NCI-H2227 (cell line): ENCODE measurements at regions not wholly inside any gene's neighbourhood (a gene's known extent, or its start where the extent isn't known, plus 50 kb on each side); places are given as distances from the start of the nearest gene placed in this dataset.
"Not testable (repeated sequence)": the region's sequence is repeated elsewhere in the genome, so short reads cannot be mapped to it uniquely, and the experiment has no call there.

Source experiments
- DNase-seq: peaks from one replicate; lab custom pipeline; 2025; ENCODE audit not compliant: unreplicated experiment; lab: John Stamatoyannopoulos, UW

DNA sequence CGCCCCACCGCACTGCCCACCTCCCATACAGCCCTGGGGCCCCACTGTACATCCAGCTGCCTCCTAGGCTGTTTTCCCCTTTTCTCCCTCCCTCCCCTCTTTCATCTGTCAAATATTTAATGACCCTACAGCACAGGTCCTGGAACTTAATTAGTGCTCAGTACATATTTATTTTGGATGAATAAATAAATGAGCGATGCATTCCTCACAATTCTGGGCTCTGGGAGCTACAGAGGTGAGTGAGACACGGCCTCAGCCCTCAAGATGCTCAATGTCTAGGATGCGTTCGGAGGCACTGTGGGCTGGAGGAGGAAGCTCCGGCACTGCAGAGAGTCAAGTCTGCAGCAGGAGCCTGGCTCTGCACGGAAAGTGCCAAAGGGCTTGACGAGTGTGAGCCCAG, 175.0 kb downstream of the FAM43A start:
- DNase-seq, result no peak

DNA sequence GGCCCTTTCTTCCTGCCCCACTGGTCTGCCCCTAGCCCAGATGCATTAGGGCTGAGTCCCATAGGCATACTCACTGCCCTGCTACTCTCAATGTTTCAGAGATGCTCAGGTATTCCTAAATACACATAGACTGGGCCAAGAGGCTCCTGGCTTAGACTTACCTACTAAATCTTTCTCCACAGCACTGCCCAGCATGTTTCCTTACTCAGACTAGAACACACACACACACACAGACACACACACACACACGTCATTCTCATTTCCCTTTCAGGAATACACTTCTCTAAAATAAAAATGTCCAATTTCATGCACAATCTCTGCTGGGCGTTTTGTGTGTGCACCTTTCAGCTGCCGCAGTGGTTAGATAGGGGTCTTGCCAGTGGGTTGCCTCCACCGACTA, 175.7 kb downstream of the FAM43A start:
- no peak for DNase-seq

DNA sequence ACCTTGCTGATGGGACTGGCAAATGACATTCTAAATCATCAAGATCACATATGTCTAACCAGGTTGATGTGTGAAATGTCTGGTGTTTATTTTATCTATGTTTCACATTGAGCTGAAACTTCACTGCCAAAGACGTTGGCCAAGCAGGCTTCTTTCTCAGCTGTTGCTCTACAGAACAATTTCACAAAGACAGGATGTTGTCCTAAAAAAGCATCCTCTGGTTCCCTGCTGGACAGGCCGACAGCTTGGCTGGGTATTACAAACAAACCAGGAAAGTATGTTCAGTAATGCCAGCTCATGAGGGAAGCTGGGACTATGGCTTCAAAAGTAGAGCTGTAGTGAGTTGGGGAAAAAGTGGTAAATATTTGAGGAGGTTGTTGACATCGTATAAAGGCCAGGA, 179.4 kb downstream of the FAM43A start:
- DNase-seq, result no peak

DNA sequence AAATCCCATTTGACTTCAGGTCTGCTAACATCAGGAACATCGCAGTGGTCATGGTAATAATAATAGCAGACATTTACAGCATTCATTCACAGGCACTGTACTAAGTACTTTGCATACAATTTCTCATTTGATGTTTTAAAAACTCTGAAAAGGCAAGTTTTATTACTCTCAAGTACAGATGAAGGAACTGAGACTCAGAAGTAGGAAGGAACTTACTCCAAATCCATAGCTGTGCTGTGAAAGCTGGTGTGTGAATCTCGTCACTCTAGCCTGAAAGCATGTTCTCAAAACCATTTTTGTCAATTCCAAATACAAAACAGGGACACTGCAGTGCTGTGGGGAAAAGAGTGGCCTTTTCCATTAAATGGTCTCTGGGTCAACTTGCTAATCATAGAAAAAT, 179.9 kb downstream of the FAM43A start:
- no peak for DNase-seq

DNA sequence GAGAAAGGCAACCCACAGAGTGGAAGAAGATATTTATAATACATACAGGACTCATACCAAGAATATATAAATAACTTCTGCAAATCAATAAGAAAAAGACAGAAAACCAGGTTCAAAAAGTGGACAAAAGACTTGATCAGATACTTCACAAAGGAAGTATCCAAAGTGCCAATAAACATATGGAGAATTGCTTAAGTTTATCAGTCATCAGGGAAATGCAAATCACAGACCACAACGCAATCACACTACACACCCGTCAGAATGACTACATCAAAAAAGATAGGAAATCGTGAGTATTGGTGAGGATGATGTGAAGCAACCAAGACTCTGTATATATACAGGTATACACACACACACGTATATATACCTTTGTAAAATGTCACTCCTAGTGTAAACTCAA, 180.6 kb downstream of the FAM43A start:
- DNase-seq, result no peak

DNA sequence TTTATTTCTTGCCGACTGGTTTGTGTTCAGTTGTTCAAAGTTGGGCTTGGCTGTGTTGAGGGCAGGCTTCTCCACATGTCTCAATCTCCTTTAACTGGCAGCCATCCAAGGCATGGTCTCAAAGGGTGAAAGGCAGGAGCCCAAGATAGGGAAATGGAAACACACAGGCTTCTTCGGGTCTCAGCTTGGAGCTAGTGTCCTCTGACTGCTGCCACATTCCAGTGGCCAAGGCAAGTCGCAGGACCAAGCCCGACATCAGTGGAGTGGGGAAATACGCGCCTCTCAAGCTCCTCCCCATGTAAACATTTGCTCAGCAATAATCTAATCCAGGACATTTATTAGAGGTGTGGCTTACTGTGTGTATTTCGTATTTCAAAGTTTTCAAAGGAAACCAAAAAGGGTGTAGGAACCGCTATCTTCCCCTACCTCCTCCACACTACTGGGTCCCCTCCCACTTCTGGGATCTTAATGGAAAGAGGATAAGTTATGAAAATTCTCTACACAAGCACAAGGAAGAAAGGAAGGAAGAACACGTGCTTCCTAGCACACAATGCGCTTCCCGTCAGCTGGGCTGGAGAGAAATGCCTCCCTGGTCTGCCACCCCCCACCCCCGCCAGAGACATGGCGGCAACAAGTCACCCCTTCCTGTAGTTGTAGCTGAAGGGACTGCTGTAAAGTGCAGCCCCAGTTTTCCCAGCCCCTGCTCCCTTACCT, 181.7 kb downstream of the FAM43A start:
- no peak for DNase-seq

DNA sequence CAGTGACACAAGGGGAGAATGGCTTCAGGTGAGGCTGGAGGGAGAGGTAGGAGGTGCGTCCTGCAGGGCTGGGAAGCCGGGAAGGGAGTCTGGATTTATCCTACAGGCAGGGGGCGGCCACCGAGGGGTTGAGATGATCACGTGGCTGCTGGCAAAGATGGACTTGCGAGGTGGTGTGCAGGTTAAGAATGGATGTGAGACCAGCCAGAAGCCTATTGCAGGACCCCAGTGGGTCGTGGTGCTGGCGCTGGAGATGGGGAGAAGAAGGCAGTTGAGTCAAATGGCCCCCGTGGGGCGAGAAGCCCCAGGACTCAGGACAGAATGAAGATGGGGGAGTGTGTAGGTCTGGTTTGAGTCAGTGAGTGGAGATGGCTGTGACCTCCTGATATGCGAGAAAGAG, 183.1 kb downstream of the FAM43A start:
- DNase-seq, result no peak

DNA sequence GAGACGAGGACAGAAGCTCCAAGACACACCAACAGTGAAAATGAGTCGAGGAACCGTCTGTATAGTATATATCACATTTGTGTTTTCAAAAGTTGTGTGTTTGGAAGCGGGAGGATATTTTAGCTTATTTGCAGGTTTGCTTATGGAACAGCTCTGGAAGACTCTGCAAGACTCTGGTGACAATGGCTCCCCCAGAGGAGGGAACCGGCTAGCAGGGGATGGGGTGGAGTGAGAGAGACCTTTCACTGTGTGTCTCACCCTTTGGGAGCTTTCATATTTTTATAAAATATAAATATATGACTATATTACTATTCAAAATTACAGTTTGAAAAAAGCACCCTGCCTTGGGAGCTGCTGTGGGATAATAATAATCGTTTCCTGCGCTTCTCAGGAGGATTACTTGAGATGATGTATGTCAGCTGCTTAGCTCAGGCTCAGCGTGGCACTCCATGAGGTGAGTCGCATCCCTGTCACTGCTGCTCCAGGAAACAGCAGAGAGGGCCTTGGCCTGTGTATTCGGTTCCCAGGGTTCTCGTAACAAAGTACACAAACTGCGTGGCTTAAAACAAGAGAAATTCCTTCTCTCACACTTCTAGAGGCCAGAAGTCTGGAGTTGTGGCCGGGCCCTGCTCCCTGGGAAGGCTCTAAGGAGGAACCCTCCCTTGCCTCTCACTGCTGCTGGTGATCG, 183.9 kb downstream of the FAM43A start:
- no peak for DNase-seq

DNA sequence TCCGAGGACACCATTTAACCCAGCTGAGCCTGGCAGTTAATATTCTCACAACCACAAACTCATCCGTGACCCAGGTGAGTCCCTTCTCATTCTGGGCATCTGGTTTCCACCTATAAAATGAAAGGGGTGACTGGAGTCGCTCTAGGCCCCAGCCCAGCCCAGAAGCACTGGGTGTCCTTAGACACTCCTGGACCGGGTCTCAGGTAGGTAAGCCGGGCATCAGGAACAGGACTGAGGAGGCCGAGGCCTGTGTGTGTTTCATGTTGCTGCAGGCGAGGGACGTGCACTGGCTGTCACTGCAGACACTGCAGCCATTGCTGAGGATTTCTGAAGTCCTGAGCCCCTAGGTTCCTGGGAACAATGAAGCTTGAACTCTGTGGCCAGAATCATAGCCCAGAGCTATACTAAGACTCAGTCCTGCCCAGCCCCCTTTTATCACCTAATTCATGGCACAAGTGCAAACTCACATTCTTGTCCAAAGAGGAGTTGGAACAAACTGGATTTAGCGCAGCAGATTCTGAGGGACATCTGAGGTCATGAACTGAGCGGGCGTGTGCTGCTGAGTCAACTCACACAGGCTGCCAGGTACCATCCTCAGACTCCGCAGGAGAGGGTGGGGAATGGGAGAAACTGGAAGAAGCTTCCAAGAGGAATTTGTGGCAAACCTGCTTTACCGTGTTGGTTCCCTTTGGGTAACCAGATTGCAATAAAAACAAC, 184.9 kb downstream of the FAM43A start:
- no peak for DNase-seq

DNA sequence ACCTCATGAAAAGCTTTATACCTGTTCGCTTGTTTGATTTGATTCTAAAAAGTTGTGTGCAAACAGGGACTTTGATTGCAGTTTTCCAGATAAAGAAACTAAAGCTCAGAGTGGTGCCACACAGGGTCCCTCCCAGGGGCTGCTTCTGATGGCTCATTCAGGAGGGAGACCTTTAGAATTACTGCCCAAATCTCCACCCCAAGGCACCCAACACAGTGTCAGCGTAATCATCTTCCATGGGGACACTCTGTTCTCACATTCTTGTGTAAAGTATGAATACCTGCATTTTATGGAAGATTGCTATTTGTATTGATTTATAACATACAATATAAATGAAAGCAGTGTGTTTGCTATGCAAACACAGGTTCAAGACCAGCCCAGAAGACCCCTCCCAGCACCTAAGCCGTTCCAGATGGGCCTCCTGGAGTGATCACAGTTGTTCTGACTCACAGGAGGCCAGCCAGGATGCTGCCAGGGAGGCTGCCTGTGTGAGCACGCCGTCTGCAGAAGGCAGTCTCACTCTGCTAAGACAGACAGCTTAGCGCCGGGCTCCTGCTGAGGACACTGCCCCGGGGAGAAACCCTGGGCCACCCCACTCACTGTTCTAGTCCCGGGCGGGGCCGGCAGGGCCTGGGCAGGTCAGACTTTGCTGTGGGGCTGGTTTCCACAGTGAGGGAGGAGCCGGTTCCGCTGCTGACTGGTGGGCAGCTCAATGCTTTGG, 185.6 kb downstream of the FAM43A start:
- peak; percentile 17 for DNase-seq

DNA sequence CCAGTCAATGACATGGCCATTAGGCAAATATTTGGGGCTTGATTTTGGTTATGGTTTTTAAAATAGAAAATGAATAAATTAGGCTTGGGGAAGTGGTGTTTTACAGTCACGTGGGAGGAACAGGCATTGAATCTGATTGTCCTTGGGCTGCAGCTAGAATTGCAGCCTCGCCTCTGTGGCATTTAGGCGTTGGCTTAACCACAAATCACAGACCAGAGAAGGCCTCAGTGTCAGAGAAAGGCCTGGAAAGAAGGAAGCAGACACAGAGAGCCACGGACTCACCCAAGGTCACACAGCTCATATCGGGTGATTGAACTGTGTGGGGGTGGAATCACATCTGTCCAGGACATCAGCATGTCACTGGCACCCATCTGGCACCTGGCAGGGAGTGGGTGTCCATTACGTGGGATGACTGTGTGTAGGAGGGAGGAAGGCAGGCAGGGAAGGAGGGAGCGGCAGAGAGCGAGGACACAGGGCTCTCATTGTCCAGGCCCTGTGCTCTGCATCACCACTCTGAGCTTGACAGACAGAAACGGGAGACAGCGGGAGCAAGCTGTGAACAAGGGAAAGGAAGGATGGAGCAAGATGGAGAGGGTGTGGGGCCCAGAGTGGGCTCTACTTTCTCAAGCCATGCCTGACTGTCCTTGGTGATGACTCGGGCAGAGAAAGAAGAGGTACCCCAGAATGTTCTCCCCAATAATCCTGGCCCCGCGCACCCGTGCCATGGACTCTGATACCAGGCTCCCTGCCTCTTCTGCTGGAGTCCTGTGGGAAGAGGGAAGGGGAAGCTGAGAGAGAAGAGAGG, 186.4 kb downstream of the FAM43A start:
- no peak for DNase-seq

DNA sequence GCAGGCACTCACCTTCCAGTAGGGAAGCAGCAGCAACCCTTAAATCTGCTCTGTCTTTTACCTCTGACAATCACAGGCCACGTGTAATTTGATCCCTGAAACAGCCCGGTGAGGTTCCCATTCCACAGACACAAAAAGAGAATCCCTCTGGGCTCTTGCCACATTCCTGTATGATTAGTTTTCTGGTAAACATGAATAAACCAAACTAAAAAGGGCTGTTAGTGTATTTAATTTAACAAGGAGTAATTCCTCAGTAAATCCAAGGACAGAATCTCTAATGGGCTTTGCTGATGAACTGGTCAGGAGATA, 186.9 kb downstream of the FAM43A start:
- DNase-seq, result no peak

DNA sequence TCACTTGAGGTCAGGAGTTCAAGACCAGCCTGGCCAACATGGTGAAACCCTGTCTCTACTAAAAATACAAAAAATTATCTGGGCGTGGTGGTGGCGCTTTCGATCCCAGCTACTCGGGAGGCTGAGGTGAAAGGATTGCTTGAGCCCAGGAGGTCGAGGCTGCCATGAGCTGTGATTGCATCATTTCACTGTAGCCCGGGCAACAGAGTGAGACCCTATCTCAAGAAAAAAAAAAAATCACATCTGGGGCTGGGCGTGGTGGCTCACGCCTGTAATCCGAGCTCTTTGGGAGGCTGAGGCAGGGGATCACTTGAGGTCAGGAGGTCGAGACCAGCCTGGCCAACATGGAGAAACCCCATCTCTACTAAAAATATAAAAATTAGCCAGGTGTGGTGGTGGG, 187.8 kb downstream of the FAM43A start:
- DNase-seq, result not testable (repeated sequence)

DNA sequence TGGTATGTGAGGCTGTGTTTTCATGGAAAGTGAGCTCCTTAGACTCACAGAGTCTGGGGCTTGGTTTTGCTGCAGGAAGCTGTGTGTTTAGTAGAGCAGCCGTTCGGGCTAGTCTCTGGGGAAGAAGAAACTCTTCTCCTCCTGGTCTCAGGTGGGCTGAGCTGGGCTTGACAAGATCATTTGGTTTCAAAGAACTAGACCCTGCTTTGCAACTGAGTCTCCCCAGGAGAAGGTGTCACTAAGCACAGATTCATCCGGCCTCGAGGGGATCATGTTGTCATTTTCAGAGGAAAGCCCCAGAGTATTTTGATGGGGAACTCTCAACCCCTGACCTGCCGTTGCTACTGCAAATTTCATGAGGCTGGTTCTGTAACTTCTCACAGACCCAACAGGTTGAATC, 188.5 kb downstream of the FAM43A start:
- DNase-seq, result no peak

DNA sequence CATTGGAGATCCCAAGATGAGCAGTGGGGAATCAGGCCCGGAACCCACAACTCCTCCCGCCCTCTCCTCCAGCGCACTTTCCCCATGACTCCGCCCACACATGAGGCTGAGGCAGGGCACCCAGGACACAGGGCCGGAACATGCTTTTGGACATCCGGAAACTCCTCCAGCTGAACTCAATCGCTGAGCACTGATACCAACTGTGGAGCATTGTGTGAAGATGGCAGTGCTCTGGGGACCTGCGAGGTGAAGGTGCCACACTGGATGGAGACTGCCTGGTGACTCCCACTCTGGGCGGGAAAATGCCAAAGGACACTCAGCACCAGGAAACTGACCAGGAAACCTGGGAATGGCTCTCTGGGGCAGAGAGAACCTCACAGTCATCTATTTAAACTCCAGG, 189.1 kb downstream of the FAM43A start:
- no peak for DNase-seq

DNA sequence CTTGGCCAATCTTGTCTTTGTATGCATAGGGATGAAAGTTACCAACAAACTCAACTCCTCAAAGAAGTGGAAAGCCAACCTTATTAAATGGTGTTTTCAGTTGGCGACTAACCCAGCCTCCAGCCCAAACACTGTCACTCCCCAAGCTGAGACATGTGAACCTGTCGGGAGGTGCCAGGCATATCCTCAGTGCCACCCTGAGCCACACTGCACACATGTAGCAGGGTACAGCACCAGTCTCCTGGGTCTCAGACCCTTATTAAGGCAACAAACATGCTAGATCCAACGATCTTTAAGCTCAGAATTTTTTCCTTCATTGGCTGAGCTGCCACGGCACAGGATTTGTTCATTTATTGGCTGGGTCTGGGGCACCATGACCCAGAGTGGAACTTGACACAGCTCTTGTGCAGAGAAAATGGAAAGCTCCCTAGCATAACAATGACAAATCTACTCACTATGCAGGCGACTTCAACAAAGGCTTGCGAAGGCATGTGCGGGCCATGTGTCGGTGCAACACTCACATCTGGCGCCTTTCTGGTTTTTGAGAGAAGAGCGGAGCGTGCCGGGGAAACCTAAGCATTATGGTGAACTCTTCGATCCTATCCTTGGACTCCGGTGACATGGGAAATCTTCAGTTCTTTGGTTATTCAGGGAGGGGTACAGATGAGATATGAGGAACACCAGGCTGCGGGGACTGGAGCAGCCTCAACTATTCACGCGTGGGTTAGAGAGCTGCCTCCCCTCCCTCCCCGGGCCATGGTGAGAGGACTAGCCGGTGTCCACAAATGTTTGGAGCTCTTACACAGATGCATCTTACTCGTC, 190.1 kb downstream of the FAM43A start:
- no peak for DNase-seq

DNA sequence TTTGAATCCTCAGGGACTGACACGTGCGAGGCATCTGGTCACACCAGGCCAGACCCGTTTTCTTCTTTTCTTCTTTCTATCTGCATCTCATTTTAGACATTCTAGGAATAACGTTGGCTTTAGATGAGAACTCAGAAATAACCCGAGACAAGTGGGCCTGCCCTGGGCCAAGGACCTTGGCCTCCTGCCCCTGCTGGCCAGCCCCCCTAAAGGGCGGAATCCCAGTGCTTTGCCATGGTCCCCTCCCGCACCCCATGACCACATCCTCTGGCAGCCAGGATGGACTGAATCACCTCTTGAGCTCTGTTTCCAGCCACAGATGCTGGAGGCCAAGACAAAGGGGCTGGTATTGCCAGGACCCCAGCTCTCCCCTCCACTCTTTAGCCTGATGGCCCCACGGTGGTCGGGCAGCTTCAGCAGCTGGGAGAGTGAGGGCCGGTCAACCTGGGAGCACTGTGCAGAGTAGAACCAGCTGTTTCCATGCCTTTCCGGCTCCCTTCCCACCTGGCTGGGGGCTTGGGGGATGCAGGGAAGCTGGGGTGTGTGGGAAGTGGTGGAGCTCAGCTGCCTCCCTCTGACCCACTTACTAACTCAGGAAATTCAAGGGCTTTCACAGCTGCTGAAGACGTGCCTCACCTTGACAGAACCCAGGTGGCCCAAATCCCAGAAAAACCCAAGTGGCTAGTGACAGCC, 190.9 kb downstream of the FAM43A start:
- no peak for DNase-seq

DNA sequence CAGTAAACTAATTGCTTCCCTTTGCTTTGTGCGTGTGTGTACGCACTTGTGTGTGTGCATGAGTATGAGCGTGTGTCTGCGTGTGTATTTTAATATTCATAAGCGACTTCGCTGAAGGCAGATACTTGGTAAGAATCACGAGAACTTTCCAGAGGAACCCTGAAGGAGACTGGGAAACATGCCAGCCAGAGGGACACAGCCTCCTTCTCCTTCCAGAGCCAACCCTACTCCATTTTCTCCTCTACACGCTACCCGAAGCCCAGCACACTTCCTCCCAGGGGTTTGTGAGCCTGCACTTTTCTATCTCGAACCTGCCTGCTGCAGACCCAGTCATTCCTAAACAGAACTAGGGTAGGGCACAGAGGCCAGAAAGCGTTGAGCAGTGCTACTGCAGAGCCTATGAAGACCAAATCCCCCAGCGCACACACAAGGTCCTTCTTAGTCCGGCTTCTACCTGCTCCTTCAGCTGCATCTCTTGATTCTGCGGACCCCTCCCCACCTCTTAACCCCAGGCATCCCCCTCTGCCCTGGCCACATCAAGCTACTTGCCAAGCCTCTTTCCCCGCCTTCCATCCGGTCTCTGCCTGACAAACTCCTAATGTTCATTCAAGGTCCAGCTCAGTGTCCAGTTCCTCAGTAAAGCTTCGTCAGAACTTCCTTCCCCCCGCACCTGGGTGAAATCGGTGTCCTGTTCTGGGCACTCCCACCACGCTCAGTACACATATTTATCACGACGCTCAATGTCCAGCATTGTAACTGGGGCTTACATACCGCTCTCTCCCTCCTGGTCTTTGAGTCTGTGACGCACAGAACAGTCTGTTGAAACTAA, 191.8 kb downstream of the FAM43A start:
- no peak for DNase-seq
